ENCODE measurements at regions not wholly inside any gene's neighbourhood (a gene's known extent, or its start where the extent isn't known, plus 50 kb on each side); places are given as distances from the start of the nearest gene placed in this dataset.

GRCh38 chr20:10780901-10781300 lies 107.1 kb upstream of the JAG1 start:
- Histone ChIP-seq H2AK5ac (ENCODE audit: low read depth, low read length) (no peak overlapping the region; the same call in 1 of the 2 replicates), H3K79me1 (ENCODE audit: low read depth, low read length) (no peaks in the 10 kb centered on the region), H3K4ac (replicated peaks; ENCODE audit: insufficient read length, low read depth, low read length) (no peak overlapping the region), H2AFZ (ENCODE audit: low read length) (no peak overlapping the region), H4K5ac (ENCODE audit: insufficient read length, low read depth, low read length) (no peak overlapping the region), H3K27me3 (replicated peaks in 1 of 4; ENCODE audit: control insufficient read depth in 3 of 4, extremely low read depth in 1 of 4, insufficient read depth in 3 of 4, low read length in 3 of 4) (no peaks in the 10 kb centered on the region), H3K36me3 (ENCODE audit: control insufficient read depth in 2 of 4, insufficient read depth in 4 of 4, low read length in 3 of 4) (no peaks in the 10 kb centered on the region), H3K9me3 (ENCODE audit: insufficient read depth in 2 of 2, low read depth in 1 of 2, low read length in 1 of 2) (no peaks in the 10 kb centered on the region), H2BK5ac (ENCODE audit: low read depth, low read length) (no peak overlapping the region; the same call in 1 of the 2 replicates), H4K8ac (ENCODE audit: extremely low read depth, insufficient read depth, low read length) (no peak overlapping the region; the same call in 1 of the 2 replicates), H4K91ac (replicated peaks; ENCODE audit: insufficient read length, low read length) (no peak overlapping the region), H3K23ac (ENCODE audit: insufficient read length) (no peak overlapping the region), H3K56ac (replicated peaks; ENCODE audit: insufficient read length, low read depth, low read length) (no peak overlapping the region), H3K4me3 (ENCODE audit: extremely low read depth in 1 of 4, insufficient read depth in 2 of 4, low read depth in 3 of 4, low read length in 4 of 4) (no peak overlapping the region), H2BK15ac (ENCODE audit: low read length) (no peak overlapping the region), H3K27ac (ENCODE audit: low read depth, low read length) (no peak overlapping the region), H3K23me2 (ENCODE audit: low read depth, low read length) (no peaks in the 10 kb centered on the region), H3K79me2 (ENCODE audit: control insufficient read depth in 1 of 2, insufficient read depth in 2 of 2, low read length in 2 of 2) (no peaks in the 10 kb centered on the region), H2BK20ac (ENCODE audit: low read length) (no peak overlapping the region), H3K9ac (replicated peaks in 1 of 4; ENCODE audit: extremely low read depth in 1 of 4, low read depth in 3 of 4, low read length in 3 of 4) (no peak overlapping the region), H3K4me2 (ENCODE audit: insufficient read depth in 1 of 2, low read depth in 2 of 2, low read length in 2 of 2) (no peak overlapping the region), H2BK120ac (replicated peaks; ENCODE audit: low read depth, low read length) (no peak overlapping the region), H3K4me1 (replicated peaks in 1 of 4; ENCODE audit: control insufficient read depth in 3 of 4, insufficient read depth in 4 of 4, low read length in 3 of 4) (peaks cover 5 to 15% (median 12%) of the 10 kb centered on the region in 4 experiments; a peak in 6 of 7 replicates), H3K14ac (ENCODE audit: insufficient read length) (no peak overlapping the region), H4K20me1 (replicated peaks in 1 of 2; ENCODE audit: control insufficient read depth in 1 of 2, insufficient read depth in 2 of 2, low read length in 2 of 2) (no peaks in the 10 kb centered on the region), H3K18ac (ENCODE audit: extremely low read depth, low read length) (no peak overlapping the region), H2BK12ac (ENCODE audit: low read depth, low read length) (no peak overlapping the region; the same call in 1 of the 2 replicates)
- ChIA-PET CTCF (ENCODE audit: partially characterized antibody) (interaction anchor here (1.2 to 1.6 kb wide), 2 partner anchors 43 to 107 kb away, joined by 3 read pairs; partner anchors contain the start of gene JAG1), POLR2A (ENCODE audit: partially characterized antibody) (no interaction called here)
- WGBS, 2 experiments (ENCODE audit: extremely low coverage in 1 of 2, insufficient coverage in 1 of 2, insufficient read length in 1 of 2, insufficient replicate concordance in 2 of 2, low coverage in 1 of 2, low lambda C conversion rate in 2 of 2, missing lambda C conversion rate in 1 of 2), result 91% methylated on average over 9 of the region's 9 CpGs; no CpG with 5 or more reads in 1 of the 2 experiments
- TF ChIP-seq ZNF274 (IDR thresholded peaks at IDR 0.05; ENCODE audit: borderline replicate concordance, extremely low read depth, low read length) (no peak), POLR2AphosphoS5 (IDR thresholded peaks at IDR 0.05; ENCODE audit: low read depth, low read length) (no peak), RXRA (IDR thresholded peaks at IDR 0.05; ENCODE audit: insufficient read depth, low read depth, low read length) (no peak), TBP (IDR thresholded peaks at IDR 0.05; ENCODE audit: low read depth, low read length) (no peak), SP4 (IDR thresholded peaks at IDR 0.05; ENCODE audit: low read length) (no peak), JUND (IDR thresholded peaks at IDR 0.05; ENCODE audit: low read length) (no peak), BCL11A (IDR thresholded peaks at IDR 0.05; ENCODE audit: low read depth in 2 of 2, low read length in 2 of 2) (no peak), CREB1 (IDR thresholded peaks at IDR 0.05) (no peak), SP1 (IDR thresholded peaks at IDR 0.05; ENCODE audit: low read depth, low read length) (no peak), MAFK (IDR thresholded peaks at IDR 0.05; ENCODE audit: low read depth, low read length) (no peak), CHD1 (IDR thresholded peaks at IDR 0.05; ENCODE audit: low read depth, low read length) (no peak), SP2 (IDR thresholded peaks at IDR 0.05; ENCODE audit: low read length) (no peak), RAD21 (IDR thresholded peaks at IDR 0.05 in 1 of 2, conservative IDR thresholded peaks at IDR 0.05 in 1 of 2; ENCODE audit: low read depth in 2 of 2, low read length in 2 of 2) (no peak), SUZ12 (IDR thresholded peaks at IDR 0.05; ENCODE audit: low read length) (no peak)
- FAIRE-seq (no peak), DNase-seq (ENCODE audit: low read depth in 1 of 2, low spot score in 2 of 2) (no peak)

All from H1 (cell line).